ENCODE measurements at regions not wholly inside any gene's neighbourhood (a gene's known extent, or its start where the extent isn't known, plus 50 kb on each side); places are given as distances from the start of the nearest gene placed in this dataset.

DNA sequence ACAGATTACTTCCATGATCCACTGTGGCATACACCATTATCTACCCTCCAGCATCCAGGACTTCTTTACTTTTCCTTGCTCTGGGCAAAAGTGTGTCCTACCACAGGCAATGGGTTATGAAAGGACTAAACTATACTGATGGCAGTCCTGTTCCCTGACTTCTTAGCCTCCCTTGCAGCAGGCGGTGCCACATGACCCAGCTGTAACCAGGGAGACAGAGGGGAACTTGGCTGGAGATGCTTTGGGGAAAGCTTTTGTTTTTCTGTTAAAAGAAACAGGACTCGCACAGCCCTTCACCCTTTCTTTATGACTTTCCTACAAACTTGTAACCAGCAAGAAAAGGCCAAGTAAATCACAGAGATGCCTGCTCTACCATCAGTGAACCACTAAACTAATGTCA is 394.4 kb downstream of the PCNX1 start:
- H4K20me1 ChIP-seq (ENCODE audit: insufficient read depth, low read length, poor library complexity, severe bottlenecking) = no peaks in the 10 kb centered on the region
- peaks cover 10% of the 10 kb centered on the region for H3K4me1 ChIP-seq (ENCODE audit: insufficient read depth, low read length, poor library complexity, severe bottlenecking)
- H3K9me2 ChIP-seq (replicated peaks; ENCODE audit: low read depth, low read length) = no peaks in the 10 kb centered on the region
- no peaks in the 10 kb centered on the region; the same call in 1 of the 2 replicates for H3K9me3 ChIP-seq (ENCODE audit: insufficient read depth, low read depth, low read length)
- H3K27me3 ChIP-seq (ENCODE audit: insufficient read depth, low read length, poor library complexity, severe bottlenecking) = no peaks in the 10 kb centered on the region
- no peaks in the 10 kb centered on the region for H3F3A ChIP-seq (ENCODE audit: low read depth)
- H2AFZ ChIP-seq (ENCODE audit: low read length) = no peak overlapping the region
- no peak overlapping the region for H3K9ac ChIP-seq (ENCODE audit: low read depth, low read length, poor library complexity, severe bottlenecking)
- no peak overlapping the region for H3K4me3 ChIP-seq (ENCODE audit: low read length, poor library complexity, severe bottlenecking)
- TF ChIP-seq, protein P1, sequence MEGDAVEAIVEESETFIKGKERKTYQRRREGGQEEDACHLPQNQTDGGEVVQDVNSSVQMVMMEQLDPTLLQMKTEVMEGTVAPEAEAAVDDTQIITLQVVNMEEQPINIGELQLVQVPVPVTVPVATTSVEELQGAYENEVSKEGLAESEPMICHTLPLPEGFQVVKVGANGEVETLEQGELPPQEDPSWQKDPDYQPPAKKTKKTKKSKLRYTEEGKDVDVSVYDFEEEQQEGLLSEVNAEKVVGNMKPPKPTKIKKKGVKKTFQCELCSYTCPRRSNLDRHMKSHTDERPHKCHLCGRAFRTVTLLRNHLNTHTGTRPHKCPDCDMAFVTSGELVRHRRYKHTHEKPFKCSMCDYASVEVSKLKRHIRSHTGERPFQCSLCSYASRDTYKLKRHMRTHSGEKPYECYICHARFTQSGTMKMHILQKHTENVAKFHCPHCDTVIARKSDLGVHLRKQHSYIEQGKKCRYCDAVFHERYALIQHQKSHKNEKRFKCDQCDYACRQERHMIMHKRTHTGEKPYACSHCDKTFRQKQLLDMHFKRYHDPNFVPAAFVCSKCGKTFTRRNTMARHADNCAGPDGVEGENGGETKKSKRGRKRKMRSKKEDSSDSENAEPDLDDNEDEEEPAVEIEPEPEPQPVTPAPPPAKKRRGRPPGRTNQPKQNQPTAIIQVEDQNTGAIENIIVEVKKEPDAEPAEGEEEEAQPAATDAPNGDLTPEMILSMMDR (conservative IDR thresholded peaks at IDR 0.05; ENCODE audit: low read length) = no peak
- no peak for TF ChIP-seq EZH2phosphoT487 (IDR thresholded peaks at IDR 0.05; ENCODE audit: borderline replicate concordance)
- H3K4me2 ChIP-seq (ENCODE audit: low read depth, low read length, poor library complexity, severe bottlenecking) = no peak overlapping the region
- H3K79me2 ChIP-seq (ENCODE audit: insufficient read depth, low read length) = no peaks in the 10 kb centered on the region
- H3K36me3 ChIP-seq (ENCODE audit: insufficient read depth, low read length) = no peaks in the 10 kb centered on the region

DNA sequence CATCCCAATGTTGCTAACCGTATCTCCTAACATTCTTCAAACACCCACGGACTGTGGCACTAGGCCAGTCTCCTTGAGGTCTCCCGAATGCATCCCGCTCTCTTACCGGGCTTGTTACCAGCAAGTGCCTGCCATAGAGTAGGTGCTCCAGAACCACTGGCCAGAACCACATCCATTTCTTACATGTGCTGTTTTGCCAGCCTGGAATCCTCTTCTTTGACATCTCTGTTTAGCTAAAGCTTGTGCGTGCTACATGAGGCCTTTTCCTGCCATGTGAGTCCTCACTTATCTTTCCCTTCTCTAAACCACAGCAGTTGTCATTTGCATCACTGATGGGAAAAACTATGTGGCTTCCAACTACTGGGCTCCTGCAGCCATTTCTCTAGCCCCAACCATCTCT is 397.4 kb downstream of the PCNX1 start:
- no peak for TF ChIP-seq EZH2phosphoT487 (IDR thresholded peaks at IDR 0.05; ENCODE audit: borderline replicate concordance)
- TF ChIP-seq, protein P1 (conservative IDR thresholded peaks at IDR 0.05; ENCODE audit: low read length) = no peak
- Histone ChIP-seq H3K27me3 (ENCODE audit: insufficient read depth, low read length, poor library complexity, severe bottlenecking) (no peaks in the 10 kb centered on the region), H4K20me1 (ENCODE audit: insufficient read depth, low read length, poor library complexity, severe bottlenecking) (no peaks in the 10 kb centered on the region), H3K9me2 (replicated peaks; ENCODE audit: low read depth, low read length) (no peaks in the 10 kb centered on the region), H2AFZ (ENCODE audit: low read length) (no peak overlapping the region), H3K4me2 (ENCODE audit: low read depth, low read length, poor library complexity, severe bottlenecking) (no peak overlapping the region), H3K9ac (ENCODE audit: low read depth, low read length, poor library complexity, severe bottlenecking) (no peak overlapping the region), H3F3A (ENCODE audit: low read depth) (no peaks in the 10 kb centered on the region), H3K4me1 (ENCODE audit: insufficient read depth, low read length, poor library complexity, severe bottlenecking) (peaks cover 10% of the 10 kb centered on the region), H3K9me3 (ENCODE audit: insufficient read depth, low read depth, low read length) (no peaks in the 10 kb centered on the region; the same call in 1 of the 2 replicates), H3K36me3 (ENCODE audit: insufficient read depth, low read length) (no peaks in the 10 kb centered on the region), H3K4me3 (ENCODE audit: low read length, poor library complexity, severe bottlenecking) (no peak overlapping the region), H3K79me2 (ENCODE audit: insufficient read depth, low read length) (no peaks in the 10 kb centered on the region)

DNA sequence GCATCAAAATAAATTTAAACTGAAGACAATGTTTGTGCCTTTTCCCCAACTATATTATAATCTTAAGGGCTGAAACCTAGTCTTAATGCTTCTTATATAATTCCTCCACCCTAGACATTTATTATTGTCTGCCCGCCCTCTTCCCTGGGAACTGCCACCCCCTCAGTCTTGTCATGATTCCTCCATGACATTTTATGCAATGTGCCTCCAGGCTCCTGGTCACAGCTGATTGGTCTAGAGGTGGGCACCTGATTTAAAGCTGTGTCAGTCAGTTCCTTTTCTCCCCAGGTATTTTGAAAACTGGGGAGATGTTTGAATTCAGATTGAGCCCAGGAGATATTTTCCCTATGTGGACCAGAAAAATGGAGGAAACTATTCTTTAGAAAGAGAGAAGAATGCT is 401.4 kb downstream of the PCNX1 start:
- H3K9ac ChIP-seq (ENCODE audit: low read depth, low read length, poor library complexity, severe bottlenecking) = no peak overlapping the region
- TF ChIP-seq, protein P1 (conservative IDR thresholded peaks at IDR 0.05; ENCODE audit: low read length) = no peak
- H3K36me3 ChIP-seq (ENCODE audit: insufficient read depth, low read length) = no peaks in the 10 kb centered on the region
- no peak overlapping the region for H3K4me2 ChIP-seq (ENCODE audit: low read depth, low read length, poor library complexity, severe bottlenecking)
- peaks cover 6% of the 10 kb centered on the region; the same call in 1 of the 2 replicates for H3K9me3 ChIP-seq (ENCODE audit: insufficient read depth, low read depth, low read length)
- no peaks in the 10 kb centered on the region for H4K20me1 ChIP-seq (ENCODE audit: insufficient read depth, low read length, poor library complexity, severe bottlenecking)
- no peak overlapping the region for H2AFZ ChIP-seq (ENCODE audit: low read length)
- H3F3A ChIP-seq (ENCODE audit: low read depth) = no peaks in the 10 kb centered on the region
- no peaks in the 10 kb centered on the region for H3K79me2 ChIP-seq (ENCODE audit: insufficient read depth, low read length)
- H3K27me3 ChIP-seq (ENCODE audit: insufficient read depth, low read length, poor library complexity, severe bottlenecking) = no peaks in the 10 kb centered on the region
- H3K9me2 ChIP-seq (replicated peaks; ENCODE audit: low read depth, low read length) = no peaks in the 10 kb centered on the region
- no peaks in the 10 kb centered on the region for H3K4me1 ChIP-seq (ENCODE audit: insufficient read depth, low read length, poor library complexity, severe bottlenecking)
- no peak overlapping the region for H3K4me3 ChIP-seq (ENCODE audit: low read length, poor library complexity, severe bottlenecking)

Data from Loucy (cell line).